ENCODE measurements at regions not wholly inside any gene's neighbourhood (a gene's known extent, or its start where the extent isn't known, plus 50 kb on each side); places are given as distances from the start of the nearest gene placed in this dataset.

DNA sequence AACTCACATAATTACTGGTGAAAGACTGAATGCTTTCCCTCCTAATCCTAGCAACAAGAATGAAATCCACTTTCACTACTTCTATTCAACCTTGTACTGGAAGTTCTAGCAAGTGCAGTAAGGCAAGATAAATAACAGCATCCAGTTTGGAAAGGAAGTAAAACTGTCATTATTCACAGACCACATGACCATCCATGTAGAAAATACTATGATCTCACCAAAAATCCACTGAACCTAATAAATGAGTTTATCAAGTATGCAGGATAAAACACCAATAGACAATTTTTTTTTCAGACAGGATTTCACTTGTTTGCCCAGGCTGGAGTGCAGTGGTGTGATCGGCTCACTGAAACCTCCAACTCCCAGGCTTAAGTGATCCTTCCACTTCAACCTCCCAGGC, 117.7 kb downstream of the TMEM167A start:
- H3K23ac ChIP-seq (ENCODE audit: insufficient read length), result no peak overlapping the region
- no peak overlapping the region for H4K91ac ChIP-seq (replicated peaks; ENCODE audit: insufficient read length, low read length)
- H3K79me1 ChIP-seq (ENCODE audit: low read depth, low read length), result no peaks in the 10 kb centered on the region
- H2BK12ac ChIP-seq (ENCODE audit: low read depth, low read length), result no peak overlapping the region
- no peak overlapping the region for H3K18ac ChIP-seq (ENCODE audit: extremely low read depth, low read length)
- POLR2A ChIA-PET (ENCODE audit: partially characterized antibody), result no interaction called here
- H3K9me3 ChIP-seq (ENCODE audit: insufficient read depth in 2 of 2, low read depth in 1 of 2, low read length in 1 of 2), result peaks cover 0 to 7% of the 10 kb centered on the region in 2 experiments; a peak in 1 of 4 replicates
- no peaks in the 10 kb centered on the region for H3K36me3 ChIP-seq (ENCODE audit: control insufficient read depth in 2 of 4, insufficient read depth in 4 of 4, low read length in 3 of 4)
- no peaks in the 10 kb centered on the region for H3K27me3 ChIP-seq (replicated peaks in 1 of 4; ENCODE audit: control insufficient read depth in 3 of 4, extremely low read depth in 1 of 4, insufficient read depth in 3 of 4, low read length in 3 of 4)
- H3K79me2 ChIP-seq (ENCODE audit: control insufficient read depth in 1 of 2, insufficient read depth in 2 of 2, low read length in 2 of 2), result no peaks in the 10 kb centered on the region
- 93% methylated on average over 1 of the region's 1 CpG; no CpG with 5 or more reads in 1 of the 2 experiments for WGBS, 2 experiments (ENCODE audit: extremely low coverage in 1 of 2, insufficient coverage in 1 of 2, insufficient read length in 1 of 2, insufficient replicate concordance in 2 of 2, low coverage in 1 of 2, low lambda C conversion rate in 2 of 2, missing lambda C conversion rate in 1 of 2)
- no peak overlapping the region for H3K27ac ChIP-seq (ENCODE audit: low read depth, low read length)
- H3K4ac ChIP-seq (replicated peaks; ENCODE audit: insufficient read length, low read depth, low read length), result no peak overlapping the region
- H4K5ac ChIP-seq (ENCODE audit: insufficient read length, low read depth, low read length), result no peak overlapping the region
- H4K20me1 ChIP-seq (replicated peaks in 1 of 2; ENCODE audit: control insufficient read depth in 1 of 2, insufficient read depth in 2 of 2, low read length in 2 of 2), result no peaks in the 10 kb centered on the region
- no peaks in the 10 kb centered on the region for H3K4me1 ChIP-seq (replicated peaks in 1 of 4; ENCODE audit: control insufficient read depth in 3 of 4, insufficient read depth in 4 of 4, low read length in 3 of 4)
- no peak overlapping the region for H2BK120ac ChIP-seq (replicated peaks; ENCODE audit: low read depth, low read length)
- no peak overlapping the region for H4K8ac ChIP-seq (ENCODE audit: extremely low read depth, insufficient read depth, low read length)
- no peak overlapping the region for H3K4me3 ChIP-seq (ENCODE audit: extremely low read depth in 1 of 4, insufficient read depth in 2 of 4, low read depth in 3 of 4, low read length in 4 of 4)
- no peak overlapping the region for H2AFZ ChIP-seq (ENCODE audit: low read length)
- H2BK5ac ChIP-seq (ENCODE audit: low read depth, low read length), result no peak overlapping the region
- no peak for FAIRE-seq
- no peak overlapping the region for H3K4me2 ChIP-seq (ENCODE audit: insufficient read depth in 1 of 2, low read depth in 2 of 2, low read length in 2 of 2)
- CTCF ChIA-PET (ENCODE audit: partially characterized antibody), result no interaction called here
- H3K9ac ChIP-seq (replicated peaks in 1 of 4; ENCODE audit: extremely low read depth in 1 of 4, low read depth in 3 of 4, low read length in 3 of 4), result no peak overlapping the region
- DNase-seq (ENCODE audit: low read depth in 1 of 2, low spot score in 2 of 2), result no peak
- no peak overlapping the region for H3K14ac ChIP-seq (ENCODE audit: insufficient read length)
- H2BK15ac ChIP-seq (ENCODE audit: low read length), result no peak overlapping the region
- no peak overlapping the region for H2BK20ac ChIP-seq (ENCODE audit: low read length)
- no peak overlapping the region for H3K56ac ChIP-seq (replicated peaks; ENCODE audit: insufficient read length, low read depth, low read length)
- no peak overlapping the region for H2AK5ac ChIP-seq (ENCODE audit: low read depth, low read length)
- H3K23me2 ChIP-seq (ENCODE audit: low read depth, low read length), result no peaks in the 10 kb centered on the region
- TF ChIP-seq TCF12 (IDR thresholded peaks at IDR 0.05; ENCODE audit: low read depth, low read length) (no peak), SAP30 (IDR thresholded peaks at IDR 0.05; ENCODE audit: insufficient read depth, insufficient replicate concordance, low read length) (no peak), TAF7 (optimal IDR thresholded peaks at IDR 0.05; ENCODE audit: borderline replicate concordance, low read depth, low read length) (no peak), TAF1 (IDR thresholded peaks at IDR 0.05; ENCODE audit: low read depth, low read length) (no peak), JUND (IDR thresholded peaks at IDR 0.05; ENCODE audit: low read length) (no peak), SP1 (IDR thresholded peaks at IDR 0.05; ENCODE audit: low read depth, low read length) (no peak), SIX5 (IDR thresholded peaks at IDR 0.05; ENCODE audit: low read depth, low read length) (no peak), POLR2AphosphoS5 (IDR thresholded peaks at IDR 0.05; ENCODE audit: low read depth, low read length) (no peak), CREB1 (IDR thresholded peaks at IDR 0.05) (no peak), SIN3A (conservative IDR thresholded peaks at IDR 0.05 in 1 of 2, IDR thresholded peaks at IDR 0.05 in 1 of 2; ENCODE audit: low read depth in 1 of 2, low read length in 2 of 2) (no peak), POU5F1 (IDR thresholded peaks at IDR 0.05; ENCODE audit: low read depth, low read length) (no peak), RBBP5 (IDR thresholded peaks at IDR 0.05; ENCODE audit: borderline replicate concordance, low read depth, low read length) (no peak)
- TF ChIP-seq, protein P1, sequence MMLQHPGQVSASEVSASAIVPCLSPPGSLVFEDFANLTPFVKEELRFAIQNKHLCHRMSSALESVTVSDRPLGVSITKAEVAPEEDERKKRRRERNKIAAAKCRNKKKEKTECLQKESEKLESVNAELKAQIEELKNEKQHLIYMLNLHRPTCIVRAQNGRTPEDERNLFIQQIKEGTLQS (IDR thresholded peaks at IDR 0.05; ENCODE audit: insufficient read depth, low read depth, low read length), result no peak
- TF ChIP-seq, protein P2, sequence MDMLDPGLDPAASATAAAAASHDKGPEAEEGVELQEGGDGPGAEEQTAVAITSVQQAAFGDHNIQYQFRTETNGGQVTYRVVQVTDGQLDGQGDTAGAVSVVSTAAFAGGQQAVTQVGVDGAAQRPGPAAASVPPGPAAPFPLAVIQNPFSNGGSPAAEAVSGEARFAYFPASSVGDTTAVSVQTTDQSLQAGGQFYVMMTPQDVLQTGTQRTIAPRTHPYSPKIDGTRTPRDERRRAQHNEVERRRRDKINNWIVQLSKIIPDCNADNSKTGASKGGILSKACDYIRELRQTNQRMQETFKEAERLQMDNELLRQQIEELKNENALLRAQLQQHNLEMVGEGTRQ (IDR thresholded peaks at IDR 0.05; ENCODE audit: low read length), result no peak

Measured in H1 (cell line).